ENCODE measurements at regions not wholly inside any gene's neighbourhood (a gene's known extent, or its start where the extent isn't known, plus 50 kb on each side); places are given as distances from the start of the nearest gene placed in this dataset.

DNA sequence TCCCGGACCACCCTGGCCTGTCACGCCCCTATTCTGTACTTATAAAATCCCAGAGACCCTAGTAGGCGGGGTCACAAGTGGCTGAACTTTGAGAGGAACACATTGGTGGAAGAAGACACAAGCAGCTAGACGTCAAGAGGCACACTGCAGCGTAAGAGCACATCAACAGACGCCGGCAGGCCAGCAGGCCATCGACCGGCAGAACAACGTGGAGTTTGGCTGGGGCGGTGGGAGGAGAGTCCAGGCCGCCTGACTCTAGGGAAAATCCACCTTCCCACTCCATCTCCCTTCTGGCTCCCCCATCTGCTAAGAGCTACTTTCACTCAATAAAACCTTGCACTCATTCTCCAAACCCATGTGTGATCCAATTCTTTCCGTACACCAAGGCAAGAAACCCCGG lies 601.8 kb upstream of the CDH2 start (continued):
- TF ChIP-seq, protein P1, sequence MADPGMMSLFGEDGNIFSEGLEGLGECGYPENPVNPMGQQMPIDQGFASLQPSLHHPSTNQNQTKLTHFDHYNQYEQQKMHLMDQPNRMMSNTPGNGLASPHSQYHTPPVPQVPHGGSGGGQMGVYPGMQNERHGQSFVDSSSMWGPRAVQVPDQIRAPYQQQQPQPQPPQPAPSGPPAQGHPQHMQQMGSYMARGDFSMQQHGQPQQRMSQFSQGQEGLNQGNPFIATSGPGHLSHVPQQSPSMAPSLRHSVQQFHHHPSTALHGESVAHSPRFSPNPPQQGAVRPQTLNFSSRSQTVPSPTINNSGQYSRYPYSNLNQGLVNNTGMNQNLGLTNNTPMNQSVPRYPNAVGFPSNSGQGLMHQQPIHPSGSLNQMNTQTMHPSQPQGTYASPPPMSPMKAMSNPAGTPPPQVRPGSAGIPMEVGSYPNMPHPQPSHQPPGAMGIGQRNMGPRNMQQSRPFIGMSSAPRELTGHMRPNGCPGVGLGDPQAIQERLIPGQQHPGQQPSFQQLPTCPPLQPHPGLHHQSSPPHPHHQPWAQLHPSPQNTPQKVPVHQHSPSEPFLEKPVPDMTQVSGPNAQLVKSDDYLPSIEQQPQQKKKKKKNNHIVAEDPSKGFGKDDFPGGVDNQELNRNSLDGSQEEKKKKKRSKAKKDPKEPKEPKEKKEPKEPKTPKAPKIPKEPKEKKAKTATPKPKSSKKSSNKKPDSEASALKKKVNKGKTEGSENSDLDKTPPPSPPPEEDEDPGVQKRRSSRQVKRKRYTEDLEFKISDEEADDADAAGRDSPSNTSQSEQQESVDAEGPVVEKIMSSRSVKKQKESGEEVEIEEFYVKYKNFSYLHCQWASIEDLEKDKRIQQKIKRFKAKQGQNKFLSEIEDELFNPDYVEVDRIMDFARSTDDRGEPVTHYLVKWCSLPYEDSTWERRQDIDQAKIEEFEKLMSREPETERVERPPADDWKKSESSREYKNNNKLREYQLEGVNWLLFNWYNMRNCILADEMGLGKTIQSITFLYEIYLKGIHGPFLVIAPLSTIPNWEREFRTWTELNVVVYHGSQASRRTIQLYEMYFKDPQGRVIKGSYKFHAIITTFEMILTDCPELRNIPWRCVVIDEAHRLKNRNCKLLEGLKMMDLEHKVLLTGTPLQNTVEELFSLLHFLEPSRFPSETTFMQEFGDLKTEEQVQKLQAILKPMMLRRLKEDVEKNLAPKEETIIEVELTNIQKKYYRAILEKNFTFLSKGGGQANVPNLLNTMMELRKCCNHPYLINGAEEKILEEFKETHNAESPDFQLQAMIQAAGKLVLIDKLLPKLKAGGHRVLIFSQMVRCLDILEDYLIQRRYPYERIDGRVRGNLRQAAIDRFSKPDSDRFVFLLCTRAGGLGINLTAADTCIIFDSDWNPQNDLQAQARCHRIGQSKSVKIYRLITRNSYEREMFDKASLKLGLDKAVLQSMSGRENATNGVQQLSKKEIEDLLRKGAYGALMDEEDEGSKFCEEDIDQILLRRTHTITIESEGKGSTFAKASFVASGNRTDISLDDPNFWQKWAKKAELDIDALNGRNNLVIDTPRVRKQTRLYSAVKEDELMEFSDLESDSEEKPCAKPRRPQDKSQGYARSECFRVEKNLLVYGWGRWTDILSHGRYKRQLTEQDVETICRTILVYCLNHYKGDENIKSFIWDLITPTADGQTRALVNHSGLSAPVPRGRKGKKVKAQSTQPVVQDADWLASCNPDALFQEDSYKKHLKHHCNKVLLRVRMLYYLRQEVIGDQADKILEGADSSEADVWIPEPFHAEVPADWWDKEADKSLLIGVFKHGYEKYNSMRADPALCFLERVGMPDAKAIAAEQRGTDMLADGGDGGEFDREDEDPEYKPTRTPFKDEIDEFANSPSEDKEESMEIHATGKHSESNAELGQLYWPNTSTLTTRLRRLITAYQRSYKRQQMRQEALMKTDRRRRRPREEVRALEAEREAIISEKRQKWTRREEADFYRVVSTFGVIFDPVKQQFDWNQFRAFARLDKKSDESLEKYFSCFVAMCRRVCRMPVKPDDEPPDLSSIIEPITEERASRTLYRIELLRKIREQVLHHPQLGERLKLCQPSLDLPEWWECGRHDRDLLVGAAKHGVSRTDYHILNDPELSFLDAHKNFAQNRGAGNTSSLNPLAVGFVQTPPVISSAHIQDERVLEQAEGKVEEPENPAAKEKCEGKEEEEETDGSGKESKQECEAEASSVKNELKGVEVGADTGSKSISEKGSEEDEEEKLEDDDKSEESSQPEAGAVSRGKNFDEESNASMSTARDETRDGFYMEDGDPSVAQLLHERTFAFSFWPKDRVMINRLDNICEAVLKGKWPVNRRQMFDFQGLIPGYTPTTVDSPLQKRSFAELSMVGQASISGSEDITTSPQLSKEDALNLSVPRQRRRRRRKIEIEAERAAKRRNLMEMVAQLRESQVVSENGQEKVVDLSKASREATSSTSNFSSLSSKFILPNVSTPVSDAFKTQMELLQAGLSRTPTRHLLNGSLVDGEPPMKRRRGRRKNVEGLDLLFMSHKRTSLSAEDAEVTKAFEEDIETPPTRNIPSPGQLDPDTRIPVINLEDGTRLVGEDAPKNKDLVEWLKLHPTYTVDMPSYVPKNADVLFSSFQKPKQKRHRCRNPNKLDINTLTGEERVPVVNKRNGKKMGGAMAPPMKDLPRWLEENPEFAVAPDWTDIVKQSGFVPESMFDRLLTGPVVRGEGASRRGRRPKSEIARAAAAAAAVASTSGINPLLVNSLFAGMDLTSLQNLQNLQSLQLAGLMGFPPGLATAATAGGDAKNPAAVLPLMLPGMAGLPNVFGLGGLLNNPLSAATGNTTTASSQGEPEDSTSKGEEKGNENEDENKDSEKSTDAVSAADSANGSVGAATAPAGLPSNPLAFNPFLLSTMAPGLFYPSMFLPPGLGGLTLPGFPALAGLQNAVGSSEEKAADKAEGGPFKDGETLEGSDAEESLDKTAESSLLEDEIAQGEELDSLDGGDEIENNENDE (IDR thresholded peaks at IDR 0.05; ENCODE audit: insufficient replicate concordance, low read length) = no peak
- no peak for TF ChIP-seq KDM5A (IDR thresholded peaks at IDR 0.05; ENCODE audit: low read length)
- TF ChIP-seq SIX5 (IDR thresholded peaks at IDR 0.05; ENCODE audit: low read depth, low read length) = no peak
- TF ChIP-seq RFX5 (IDR thresholded peaks at IDR 0.05; ENCODE audit: borderline replicate concordance, low read depth, low read length) = no peak
- TF ChIP-seq, protein P2, sequence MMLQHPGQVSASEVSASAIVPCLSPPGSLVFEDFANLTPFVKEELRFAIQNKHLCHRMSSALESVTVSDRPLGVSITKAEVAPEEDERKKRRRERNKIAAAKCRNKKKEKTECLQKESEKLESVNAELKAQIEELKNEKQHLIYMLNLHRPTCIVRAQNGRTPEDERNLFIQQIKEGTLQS (IDR thresholded peaks at IDR 0.05; ENCODE audit: insufficient read depth, low read depth, low read length) = no peak
- no peak for TF ChIP-seq GTF2F1 (IDR thresholded peaks at IDR 0.05; ENCODE audit: borderline replicate concordance, low read depth, low read length)
- TF ChIP-seq CTCF (IDR thresholded peaks at IDR 0.05; ENCODE audit: control extremely low read depth in 1 of 3, insufficient read depth in 1 of 3, low read depth in 1 of 3, low read length in 3 of 3) = no peak
- no peak for TF ChIP-seq BCL11A (IDR thresholded peaks at IDR 0.05; ENCODE audit: low read depth in 2 of 2, low read length in 2 of 2)
- no peak for TF ChIP-seq POU5F1 (IDR thresholded peaks at IDR 0.05; ENCODE audit: low read depth, low read length)
